ENCODE measurements at regions not wholly inside any gene's neighbourhood (a gene's known extent, or its start where the extent isn't known, plus 50 kb on each side); places are given as distances from the start of the nearest gene placed in this dataset.

DNA sequence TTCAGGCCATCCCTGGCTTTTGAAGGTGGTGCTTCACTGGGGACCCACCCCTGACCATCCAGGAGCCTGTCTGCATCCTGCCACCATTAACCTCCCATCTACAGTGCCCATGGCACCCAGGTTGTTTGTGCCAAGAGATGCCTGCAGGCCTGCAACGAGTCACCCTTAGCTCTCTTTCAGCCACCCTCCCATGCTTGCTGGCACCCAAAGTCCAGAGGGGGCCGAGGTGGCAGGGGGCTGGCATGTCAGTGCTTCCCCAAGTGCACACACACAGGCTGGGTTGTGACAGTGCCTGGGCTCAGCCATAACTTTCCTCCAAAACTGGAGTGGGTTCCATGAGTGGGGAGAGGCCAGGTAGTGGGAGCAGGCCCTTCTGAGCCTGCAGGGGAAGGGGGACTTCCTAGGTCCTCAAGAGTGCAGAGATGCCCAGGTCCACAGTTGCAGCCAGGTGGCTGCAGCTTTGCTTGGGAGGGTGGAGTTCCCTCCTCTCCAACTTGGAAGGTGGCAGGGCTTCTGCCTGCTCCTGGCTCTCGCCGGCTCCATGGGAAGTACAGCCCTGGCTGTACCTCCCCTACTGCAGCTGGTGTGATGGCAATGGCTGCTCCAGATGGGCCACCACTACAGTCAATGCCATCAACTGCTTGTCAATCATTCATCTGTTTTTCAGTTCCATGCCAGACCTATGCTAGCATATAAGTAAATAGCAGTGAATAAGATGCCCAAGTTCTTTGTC, 235.9 kb upstream of the GIMD1 start:
- FAIRE-seq (no peak), ATAC-seq (no peak), DNase-seq (ENCODE audit: low read depth, low spot score) (no peak)
- Histone ChIP-seq H3K4me2 (ENCODE audit: control insufficient read depth, insufficient read depth) (no peak overlapping the region), H4K20me1 (ENCODE audit: control insufficient read depth, insufficient read depth) (no peaks in the 10 kb centered on the region), H3K27ac (ENCODE audit: control insufficient read depth, insufficient read depth) (no peak overlapping the region), H2AFZ (ENCODE audit: control insufficient read depth, low read depth, low read length) (no peak overlapping the region), H3K9ac (ENCODE audit: control insufficient read depth, insufficient read depth, low read length) (no peak overlapping the region), H3K27me3 (replicated peaks in 1 of 2; ENCODE audit: control insufficient read depth in 2 of 2, insufficient read depth in 2 of 2, low read length in 1 of 2) (no peaks in the 10 kb centered on the region), H3K4me1 (ENCODE audit: control insufficient read depth, insufficient read depth, low read length) (no peaks in the 10 kb centered on the region), H3K36me3 (ENCODE audit: control insufficient read depth in 2 of 2, insufficient read depth in 2 of 2, low read length in 1 of 2) (no peaks in the 10 kb centered on the region), H3K9me3 (replicated peaks; ENCODE audit: control insufficient read depth, insufficient read depth, low read length) (no peaks in the 10 kb centered on the region), H3K4me3 (no peak overlapping the region), H3K79me2 (ENCODE audit: control insufficient read depth, insufficient read depth, low read length) (no peaks in the 10 kb centered on the region)
- CTCF ChIA-PET = no interaction called here
- no TSS peak for BruUV-seq (replicated peaks)
- RAD21 ChIA-PET (ENCODE audit: unreplicated experiment) = no interaction called here
- SMC1A ChIA-PET (ENCODE audit: uncharacterized antibody, unreplicated experiment) = no interaction called here
- WGBS (ENCODE audit: insufficient coverage, insufficient replicate concordance, low lambda C conversion rate, missing lambda C conversion rate) = 29% methylated on average over 4 of the region's 4 CpGs
- in situ Hi-C loops (cut with MboI) = no loop called here
- intact Hi-C loops (cut with micrococcal nuclease; ENCODE audit: unreplicated experiment) = no loop called here
- TF ChIP-seq ZSCAN29 (IDR thresholded peaks at IDR 0.05) (no peak), PAX5 (IDR thresholded peaks at IDR 0.05; ENCODE audit: borderline replicate concordance, low read depth, low read length) (no peak), EZH2 (IDR thresholded peaks at IDR 0.05; ENCODE audit: borderline replicate concordance, control insufficient read depth, low read depth, low read length) (no peak), SUPT20H (IDR thresholded peaks at IDR 0.05; ENCODE audit: borderline replicate concordance, control insufficient read depth, low read depth, low read length) (no peak), POLR2AphosphoS2 (IDR thresholded peaks at IDR 0.05; ENCODE audit: low read depth, low read length) (no peak), GABPA (IDR thresholded peaks at IDR 0.05; ENCODE audit: low read depth) (no peak), RUNX3 (IDR thresholded peaks at IDR 0.05; ENCODE audit: low read length) (no peak), ZZZ3 (IDR thresholded peaks at IDR 0.05; ENCODE audit: control insufficient read depth, insufficient read length, low read depth) (no peak), YBX1 (IDR thresholded peaks at IDR 0.05) (no peak), SMC3 (IDR thresholded peaks at IDR 0.05; ENCODE audit: borderline replicate concordance, low read length) (no peak)
- TF ChIP-seq, protein P1, sequence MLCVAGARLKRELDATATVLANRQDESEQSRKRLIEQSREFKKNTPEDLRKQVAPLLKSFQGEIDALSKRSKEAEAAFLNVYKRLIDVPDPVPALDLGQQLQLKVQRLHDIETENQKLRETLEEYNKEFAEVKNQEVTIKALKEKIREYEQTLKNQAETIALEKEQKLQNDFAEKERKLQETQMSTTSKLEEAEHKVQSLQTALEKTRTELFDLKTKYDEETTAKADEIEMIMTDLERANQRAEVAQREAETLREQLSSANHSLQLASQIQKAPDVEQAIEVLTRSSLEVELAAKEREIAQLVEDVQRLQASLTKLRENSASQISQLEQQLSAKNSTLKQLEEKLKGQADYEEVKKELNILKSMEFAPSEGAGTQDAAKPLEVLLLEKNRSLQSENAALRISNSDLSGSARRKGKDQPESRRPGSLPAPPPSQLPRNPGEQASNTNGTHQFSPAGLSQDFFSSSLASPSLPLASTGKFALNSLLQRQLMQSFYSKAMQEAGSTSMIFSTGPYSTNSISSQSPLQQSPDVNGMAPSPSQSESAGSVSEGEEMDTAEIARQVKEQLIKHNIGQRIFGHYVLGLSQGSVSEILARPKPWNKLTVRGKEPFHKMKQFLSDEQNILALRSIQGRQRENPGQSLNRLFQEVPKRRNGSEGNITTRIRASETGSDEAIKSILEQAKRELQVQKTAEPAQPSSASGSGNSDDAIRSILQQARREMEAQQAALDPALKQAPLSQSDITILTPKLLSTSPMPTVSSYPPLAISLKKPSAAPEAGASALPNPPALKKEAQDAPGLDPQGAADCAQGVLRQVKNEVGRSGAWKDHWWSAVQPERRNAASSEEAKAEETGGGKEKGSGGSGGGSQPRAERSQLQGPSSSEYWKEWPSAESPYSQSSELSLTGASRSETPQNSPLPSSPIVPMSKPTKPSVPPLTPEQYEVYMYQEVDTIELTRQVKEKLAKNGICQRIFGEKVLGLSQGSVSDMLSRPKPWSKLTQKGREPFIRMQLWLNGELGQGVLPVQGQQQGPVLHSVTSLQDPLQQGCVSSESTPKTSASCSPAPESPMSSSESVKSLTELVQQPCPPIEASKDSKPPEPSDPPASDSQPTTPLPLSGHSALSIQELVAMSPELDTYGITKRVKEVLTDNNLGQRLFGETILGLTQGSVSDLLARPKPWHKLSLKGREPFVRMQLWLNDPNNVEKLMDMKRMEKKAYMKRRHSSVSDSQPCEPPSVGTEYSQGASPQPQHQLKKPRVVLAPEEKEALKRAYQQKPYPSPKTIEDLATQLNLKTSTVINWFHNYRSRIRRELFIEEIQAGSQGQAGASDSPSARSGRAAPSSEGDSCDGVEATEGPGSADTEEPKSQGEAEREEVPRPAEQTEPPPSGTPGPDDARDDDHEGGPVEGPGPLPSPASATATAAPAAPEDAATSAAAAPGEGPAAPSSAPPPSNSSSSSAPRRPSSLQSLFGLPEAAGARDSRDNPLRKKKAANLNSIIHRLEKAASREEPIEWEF (IDR thresholded peaks at IDR 0.05; ENCODE audit: insufficient replicate concordance, low read depth, low read length) = no peak
- TF ChIP-seq, protein P2, sequence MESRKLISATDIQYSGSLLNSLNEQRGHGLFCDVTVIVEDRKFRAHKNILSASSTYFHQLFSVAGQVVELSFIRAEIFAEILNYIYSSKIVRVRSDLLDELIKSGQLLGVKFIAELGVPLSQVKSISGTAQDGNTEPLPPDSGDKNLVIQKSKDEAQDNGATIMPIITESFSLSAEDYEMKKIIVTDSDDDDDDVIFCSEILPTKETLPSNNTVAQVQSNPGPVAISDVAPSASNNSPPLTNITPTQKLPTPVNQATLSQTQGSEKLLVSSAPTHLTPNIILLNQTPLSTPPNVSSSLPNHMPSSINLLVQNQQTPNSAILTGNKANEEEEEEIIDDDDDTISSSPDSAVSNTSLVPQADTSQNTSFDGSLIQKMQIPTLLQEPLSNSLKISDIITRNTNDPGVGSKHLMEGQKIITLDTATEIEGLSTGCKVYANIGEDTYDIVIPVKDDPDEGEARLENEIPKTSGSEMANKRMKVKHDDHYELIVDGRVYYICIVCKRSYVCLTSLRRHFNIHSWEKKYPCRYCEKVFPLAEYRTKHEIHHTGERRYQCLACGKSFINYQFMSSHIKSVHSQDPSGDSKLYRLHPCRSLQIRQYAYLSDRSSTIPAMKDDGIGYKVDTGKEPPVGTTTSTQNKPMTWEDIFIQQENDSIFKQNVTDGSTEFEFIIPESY (IDR thresholded peaks at IDR 0.05) = no peak
- POLR2A ChIA-PET = no interaction called here
